ENCODE measurements at regions not wholly inside any gene's neighbourhood (a gene's known extent, or its start where the extent isn't known, plus 50 kb on each side); places are given as distances from the start of the nearest gene placed in this dataset.

DNA sequence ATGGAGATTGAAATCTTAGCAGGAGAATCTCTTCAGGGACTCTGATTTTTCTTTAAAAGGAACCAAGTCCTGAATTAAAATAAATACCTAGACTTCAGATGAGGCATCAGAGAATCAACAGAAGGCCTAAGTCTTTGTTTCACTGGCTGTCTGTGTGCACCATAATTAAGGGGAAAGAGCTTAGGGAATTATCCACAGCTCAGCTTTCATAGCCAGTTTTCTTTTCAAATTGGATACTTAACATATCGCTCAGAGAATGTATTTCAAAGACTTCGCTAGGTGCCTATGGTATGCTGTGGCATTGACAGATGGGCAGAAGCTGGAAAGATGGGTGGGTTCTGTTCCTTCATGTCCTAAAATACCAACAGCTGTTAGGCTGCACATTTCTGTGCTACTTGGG lies 325.8 kb downstream of the TMEM38B start:
- no peak for TF ChIP-seq ZNF274 (IDR thresholded peaks at IDR 0.05; ENCODE audit: low read depth, low read length)
- TF ChIP-seq SUZ12 (IDR thresholded peaks at IDR 0.05; ENCODE audit: extremely low read depth, insufficient read depth, insufficient read length): no peak
- no peak for TF ChIP-seq YY1 (IDR thresholded peaks at IDR 0.05; ENCODE audit: insufficient read depth, insufficient read length)
